ENCODE measurements at regions not wholly inside any gene's neighbourhood (a gene's known extent, or its start where the extent isn't known, plus 50 kb on each side); places are given as distances from the start of the nearest gene placed in this dataset.

- H3K27me3 ChIP-seq (replicated peaks in 1 of 7): peaks cover 0 to 24% (median 0%) of the 10 kb centered on the region in 7 donors
- WGBS, 5 donors: 70 to 84% (median 73%) methylated on average over 4 of the region's 4 CpGs
- H3K27ac ChIP-seq: no peak overlapping the region
- H3K4me3 ChIP-seq: no peak overlapping the region
- intact Hi-C loops (cut with DNase I; ENCODE audit: low total_unique reads): no loop called here
- no peak for DNase-seq
- peaks cover 10 to 57% (median 33%) of the 10 kb centered on the region in 6 donors for H3K4me1 ChIP-seq
- peaks cover 0 to 6% (median 5%) of the 10 kb centered on the region in 8 donors for H3K9me3 ChIP-seq
- TF ChIP-seq POLR2A (IDR thresholded peaks at IDR 0.05) (no peak), POLR2AphosphoS5 (IDR thresholded peaks at IDR 0.05) (no peak)
- TF ChIP-seq, protein P1, sequence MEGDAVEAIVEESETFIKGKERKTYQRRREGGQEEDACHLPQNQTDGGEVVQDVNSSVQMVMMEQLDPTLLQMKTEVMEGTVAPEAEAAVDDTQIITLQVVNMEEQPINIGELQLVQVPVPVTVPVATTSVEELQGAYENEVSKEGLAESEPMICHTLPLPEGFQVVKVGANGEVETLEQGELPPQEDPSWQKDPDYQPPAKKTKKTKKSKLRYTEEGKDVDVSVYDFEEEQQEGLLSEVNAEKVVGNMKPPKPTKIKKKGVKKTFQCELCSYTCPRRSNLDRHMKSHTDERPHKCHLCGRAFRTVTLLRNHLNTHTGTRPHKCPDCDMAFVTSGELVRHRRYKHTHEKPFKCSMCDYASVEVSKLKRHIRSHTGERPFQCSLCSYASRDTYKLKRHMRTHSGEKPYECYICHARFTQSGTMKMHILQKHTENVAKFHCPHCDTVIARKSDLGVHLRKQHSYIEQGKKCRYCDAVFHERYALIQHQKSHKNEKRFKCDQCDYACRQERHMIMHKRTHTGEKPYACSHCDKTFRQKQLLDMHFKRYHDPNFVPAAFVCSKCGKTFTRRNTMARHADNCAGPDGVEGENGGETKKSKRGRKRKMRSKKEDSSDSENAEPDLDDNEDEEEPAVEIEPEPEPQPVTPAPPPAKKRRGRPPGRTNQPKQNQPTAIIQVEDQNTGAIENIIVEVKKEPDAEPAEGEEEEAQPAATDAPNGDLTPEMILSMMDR (IDR thresholded peaks at IDR 0.05 in 8 of 11, conservative IDR thresholded peaks at IDR 0.05 in 3 of 11): no peak
- no peaks in the 10 kb centered on the region for H3K36me3 ChIP-seq
These were observed 97.9 kb downstream of the CPN2 start for GRCh38 chr3:194253270-194253669.

GRCh38 chr3:194254040-194254439 lies 97.1 kb downstream of the CPN2 start:
- Histone ChIP-seq H3K36me3 (no peaks in the 10 kb centered on the region), H3K27ac (no peak overlapping the region), H3K4me1 (peaks cover 10 to 55% (median 32%) of the 10 kb centered on the region in 6 donors), H3K9me3 (peaks cover 0 to 8% (median 7%) of the 10 kb centered on the region in 8 donors), H3K27me3 (replicated peaks in 1 of 7) (peaks cover 0 to 24% (median 0%) of the 10 kb centered on the region in 7 donors), H3K4me3 (no peak overlapping the region)
- intact Hi-C loops (cut with DNase I; ENCODE audit: low total_unique reads): no loop called here
- DNase-seq: no peak
- TF ChIP-seq, protein P1 (IDR thresholded peaks at IDR 0.05 in 8 of 11, conservative IDR thresholded peaks at IDR 0.05 in 3 of 11): no peak
- no peak for TF ChIP-seq POLR2A (IDR thresholded peaks at IDR 0.05)
- no peak for TF ChIP-seq POLR2AphosphoS5 (IDR thresholded peaks at IDR 0.05)
- 74 to 90% (median 86%) methylated on average over 6 to 7 of the region's 7 CpGs for WGBS, 5 donors

DNA sequence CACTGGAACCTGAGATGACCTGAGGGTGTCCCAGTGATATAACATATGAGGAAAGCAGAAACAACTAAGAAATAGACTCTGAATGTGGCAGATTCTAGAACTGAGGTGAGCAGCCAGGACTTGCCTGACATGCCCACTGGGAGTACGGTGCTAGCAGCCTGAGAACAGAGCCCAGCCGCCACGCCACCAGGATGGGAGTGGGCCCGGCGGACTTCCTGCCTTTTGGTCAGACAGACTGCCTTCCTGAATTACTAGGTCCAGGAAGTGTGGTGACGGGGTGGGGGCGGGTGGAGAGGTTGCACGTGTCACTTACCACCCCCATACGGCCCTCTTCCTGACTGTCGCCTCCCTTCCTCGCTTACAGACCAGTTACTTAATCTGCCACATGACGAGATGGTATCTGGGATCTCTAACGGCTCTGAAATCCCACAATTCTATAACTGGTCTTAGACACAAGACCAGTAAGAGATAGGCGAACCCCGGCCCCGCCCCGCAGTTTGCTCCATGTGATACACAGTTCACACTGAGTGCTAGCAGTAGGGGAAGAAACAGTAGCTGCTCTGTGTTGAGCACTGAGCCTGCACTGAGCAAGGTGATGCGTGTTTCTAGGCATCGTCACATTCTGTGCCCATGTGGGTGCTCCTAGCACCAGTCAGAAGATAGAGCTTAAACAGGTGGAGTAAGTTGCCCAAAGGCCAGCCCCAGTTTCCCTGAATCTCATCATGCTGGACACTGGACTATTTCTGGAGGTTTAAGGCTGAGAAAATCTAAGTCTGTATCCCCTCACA lies 95.7 kb downstream of the CPN2 start:
- TF ChIP-seq POLR2A (IDR thresholded peaks at IDR 0.05) (no peak), POLR2AphosphoS5 (IDR thresholded peaks at IDR 0.05) (peak; percentile 65 to 77 (median 67))
- TF ChIP-seq, protein P1 (IDR thresholded peaks at IDR 0.05 in 8 of 11, conservative IDR thresholded peaks at IDR 0.05 in 3 of 11): peak in 2 of 11 experiments; percentile 14 to 41
- Histone ChIP-seq H3K36me3 (no peaks in the 10 kb centered on the region), H3K27me3 (replicated peaks in 1 of 7) (peaks cover 0 to 12% (median 0%) of the 10 kb centered on the region in 7 donors), H3K4me3 (peak overlapping the region in 2 of 8 donors; percentile 8 to 58), H3K4me1 (peaks cover 10 to 41% (median 25%) of the 10 kb centered on the region in 6 donors), H3K27ac (peak overlapping the region in 7 of 8 donors; percentile 32 to 72 (median 57)), H3K9me3 (peaks cover 0 to 8% (median 7%) of the 10 kb centered on the region in 8 donors)
- intact Hi-C loops (cut with DNase I; ENCODE audit: low total_unique reads): no loop called here
- 2 to 6% (median 5%) methylated on average over 17 to 19 of the region's 19 CpGs for WGBS, 5 donors
- DNase-seq: peak; percentile 91

All from spleen (tissue), 11 donors.